H1 (cell line): ENCODE measurements at regions not wholly inside any gene's neighbourhood (a gene's known extent, or its start where the extent isn't known, plus 50 kb on each side); places are given as distances from the start of the nearest gene placed in this dataset.

Source experiments
- CHD7 ChIP-seq: fragments of 300-600 bp; sonication (generic); IDR thresholded peaks from 2 replicates; pipeline ENCODE4 v1.7.1; 2012; ENCODE audit warnings: low read length, moderate library complexity, mild to moderate bottlenecking, inconsistent platforms; ENCODE audit not compliant: insufficient replicate concordance
- E2F6 ChIP-seq: IDR thresholded peaks from 2 replicates; pipeline ENCODE4 v1.6.1; 2012; ENCODE audit warnings: inconsistent platforms
- PHF8 ChIP-seq: fragments of 200-600 bp; sonication (generic); conservative IDR thresholded peaks from 2 replicates; pipeline ENCODE4 v1.7.1; 2012; ENCODE audit warnings: low read depth, mild to moderate bottlenecking, inconsistent platforms, low read length, moderate library complexity
- POLR2AphosphoS5 ChIP-seq: IDR thresholded peaks from 2 replicates; pipeline ENCODE4 v1.6.1; 2011; ENCODE audit warnings: low read depth, low read length
- SIX5 ChIP-seq: IDR thresholded peaks from 2 replicates; pipeline ENCODE4 v1.6.1; 2011; ENCODE audit warnings: mild to moderate bottlenecking, low read depth, low read length

GRCh38 chr2:219836647-219837177 is 209.3 kb downstream of the SLC4A3 start (continued):
- TF ChIP-seq CHD7 (no peak), SIX5 (no peak), PHF8 (no peak), POLR2AphosphoS5 (no peak), E2F6 (no peak)
